ENCODE measurements at regions not wholly inside any gene's neighbourhood (a gene's known extent, or its start where the extent isn't known, plus 50 kb on each side); places are given as distances from the start of the nearest gene placed in this dataset.

- no peak overlapping the region for H3K27ac ChIP-seq
- TF ChIP-seq ZFX (IDR thresholded peaks at IDR 0.05; ENCODE audit: borderline replicate concordance) (no peak), CTCF (IDR thresholded peaks at IDR 0.05) (no peak)
These were observed 573.2 kb downstream of the DIPK2A start for GRCh38 chr3:144544871-144545270.

GRCh38 chr3:144546539-144546938 lies 574.9 kb downstream of the DIPK2A start:
- H3K27ac ChIP-seq = no peak overlapping the region
- TF ChIP-seq CTCF (IDR thresholded peaks at IDR 0.05) = no peak
- no peak for TF ChIP-seq ZFX (IDR thresholded peaks at IDR 0.05; ENCODE audit: borderline replicate concordance)

GRCh38 chr3:144548346-144548745 lies 576.7 kb downstream of the DIPK2A start:
- no peak for TF ChIP-seq CTCF (IDR thresholded peaks at IDR 0.05)
- no peak for TF ChIP-seq ZFX (IDR thresholded peaks at IDR 0.05; ENCODE audit: borderline replicate concordance)
- no peak overlapping the region for H3K27ac ChIP-seq

- no peak overlapping the region for H3K27ac ChIP-seq
- TF ChIP-seq CTCF (IDR thresholded peaks at IDR 0.05) (no peak), ZFX (IDR thresholded peaks at IDR 0.05; ENCODE audit: borderline replicate concordance) (no peak)
These were observed 577.5 kb downstream of the DIPK2A start for GRCh38 chr3:144549166-144549565.

GRCh38 chr3:144552346-144553057 lies 580.9 kb downstream of the DIPK2A start:
- H3K27ac ChIP-seq = peak overlapping the region; percentile 70
- TF ChIP-seq ZFX (IDR thresholded peaks at IDR 0.05; ENCODE audit: borderline replicate concordance) (no peak), CTCF (IDR thresholded peaks at IDR 0.05) (no peak)

GRCh38 chr3:144553301-144553700 lies 581.7 kb downstream of the DIPK2A start:
- TF ChIP-seq CTCF (IDR thresholded peaks at IDR 0.05) (no peak), ZFX (IDR thresholded peaks at IDR 0.05; ENCODE audit: borderline replicate concordance) (no peak)
- H3K27ac ChIP-seq = peak overlapping the region; percentile 70

GRCh38 chr3:144554889-144555288 lies 583.3 kb downstream of the DIPK2A start:
- TF ChIP-seq CTCF (IDR thresholded peaks at IDR 0.05) (no peak), ZFX (IDR thresholded peaks at IDR 0.05; ENCODE audit: borderline replicate concordance) (no peak)
- H3K27ac ChIP-seq = no peak overlapping the region

Data from 22Rv1 (cell line).